Endodermal cell (in vitro differentiated cells): ENCODE measurements at regions not wholly inside any gene's neighbourhood (a gene's known extent, or its start where the extent isn't known, plus 50 kb on each side); places are given as distances from the start of the nearest gene placed in this dataset.

Experiments used
- DNase-seq: peaks from one replicate; pipeline ENCODE4 v3.0.0-alpha.2; 2017
- H3K27ac ChIP-seq: 2 replicates; pipeline ENCODE4 v1.5.1; 2013; ENCODE audit warnings: mild to moderate bottlenecking, low read depth, low read length, moderate library complexity
- H3K27me3 ChIP-seq: 2 replicates; pipeline ENCODE4 v1.6.1; 2013; ENCODE audit warnings: mild to moderate bottlenecking, low read length, moderate library complexity; ENCODE audit not compliant: insufficient read depth, control insufficient read depth, poor library complexity, severe bottlenecking
- H3K36me3 ChIP-seq: 2 replicates; pipeline ENCODE4 v1.7.0; 2013; ENCODE audit warnings: mild to moderate bottlenecking, low read length, moderate library complexity; ENCODE audit not compliant: control insufficient read depth, insufficient read depth
- H3K4me1 ChIP-seq: one replicate; pipeline ENCODE4 v1.7.0; 2013; ENCODE audit warnings: low read length; ENCODE audit not compliant: control insufficient read depth, insufficient read depth
- H3K4me3 ChIP-seq: 2 replicates; pipeline ENCODE4 v1.5.1; 2013; ENCODE audit warnings: mild to moderate bottlenecking, low read length, moderate library complexity
- H3K9ac ChIP-seq: 2 replicates; pipeline ENCODE4 v1.6.1; 2013; ENCODE audit warnings: mild to moderate bottlenecking, low read length, moderate library complexity; ENCODE audit not compliant: poor library complexity, severe bottlenecking; ENCODE audit errors: extremely low read depth
- H3K9me3 ChIP-seq: 2 replicates; pipeline ENCODE4 v1.6.1; 2013; ENCODE audit warnings: mild to moderate bottlenecking, low read length, moderate library complexity; ENCODE audit not compliant: control insufficient read depth
- H3K27ac Mint-ChIP-seq: 2 replicates; pipeline ENCODE4 v1.8.0; 2020; ENCODE audit warnings: mixed read lengths
- H3K27me3 Mint-ChIP-seq: 2 replicates; pipeline ENCODE4 v1.8.0; 2021; ENCODE audit warnings: mild to moderate bottlenecking, mixed read lengths; ENCODE audit not compliant: insufficient read depth
- H3K36me3 Mint-ChIP-seq: 2 replicates; pipeline ENCODE4 v1.8.0; 2020; ENCODE audit warnings: low read depth, mixed read lengths
- H3K4me1 Mint-ChIP-seq: 2 replicates; pipeline ENCODE4 v1.8.0; 2020; ENCODE audit warnings: mixed read lengths
- H3K4me3 Mint-ChIP-seq: 2 replicates; pipeline ENCODE4 v1.8.0; 2020; ENCODE audit warnings: mild to moderate bottlenecking, moderate library complexity, mixed read lengths
- H3K9me3 Mint-ChIP-seq: 2 replicates; pipeline ENCODE4 v1.8.0; 2020; ENCODE audit warnings: mild to moderate bottlenecking, mixed read lengths
- WGBS, 2 experiments: methylation state at CpG; one replicate each; pipeline versions ENCODE4 v1.1.5 to v1.1.7; 2013; ENCODE audit warnings: missing lambda C conversion rate in 2 of 2, mixed read lengths in 1 of 2; ENCODE audit not compliant: insufficient coverage in 1 of 2, insufficient read length in 1 of 2; 5-methylcytosine and 5-hydroxymethylcytosine counted together
- TF ChIP-seq, protein P1 (sequence below): fragments of 200-600 bp; sonication (generic); conservative IDR thresholded peaks from 2 replicates; pipeline ENCODE4 v1.5.0; 2021; ENCODE audit warnings: antibody characterized with exemption, mild to moderate bottlenecking

DNA sequence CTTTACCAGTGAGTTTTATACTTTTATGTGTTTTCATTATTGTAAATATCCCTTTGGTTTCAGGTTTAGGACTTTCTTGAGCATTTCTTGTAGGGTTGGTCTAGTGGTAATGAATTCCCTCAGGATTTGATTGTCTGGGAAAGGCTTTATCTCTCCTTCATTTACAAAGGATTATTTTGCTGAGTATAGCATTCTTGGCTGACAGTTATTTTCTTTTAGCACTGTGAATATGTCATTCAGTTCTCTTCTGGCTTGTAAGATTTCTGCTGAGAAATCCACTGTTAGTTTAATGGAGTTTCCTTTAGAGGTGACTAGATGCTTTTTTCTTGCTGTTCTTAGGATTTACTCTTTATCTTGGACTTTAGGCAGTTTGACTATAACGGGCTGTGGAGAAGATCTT lies 373.9 kb downstream of the TSN start:
- H3K27ac Mint-ChIP-seq, result no peak overlapping the region
- 100% methylated on average over 1 of the region's 1 CpG; no CpG with 5 or more reads in 1 of the 2 experiments for WGBS, 2 experiments

DNA sequence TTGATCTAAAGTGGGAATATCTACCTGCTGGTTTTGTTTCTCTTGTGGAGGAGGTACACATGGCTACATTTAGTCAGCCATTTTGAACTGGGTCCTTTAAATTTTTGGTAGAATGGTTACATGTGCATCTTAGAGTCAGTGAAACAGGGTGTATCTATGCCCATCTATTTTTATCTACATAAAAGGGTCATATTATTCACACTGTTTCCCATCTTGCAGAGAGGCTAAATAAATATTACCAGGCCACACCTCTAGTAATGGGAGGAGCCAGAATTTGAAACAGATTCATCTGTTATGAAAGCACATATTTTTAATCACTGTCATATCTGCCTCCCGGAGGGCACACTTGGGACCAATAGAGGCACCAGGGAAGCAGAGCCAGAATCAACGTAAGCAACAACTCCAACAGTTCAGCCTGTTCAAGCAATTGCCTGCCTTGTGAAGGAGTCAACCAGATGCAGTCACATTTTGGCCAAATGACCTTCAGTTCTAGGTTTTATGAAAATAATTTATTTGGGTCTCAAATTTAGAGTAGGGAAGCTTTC lies 376.8 kb downstream of the TSN start:
- TF ChIP-seq, protein P1, sequence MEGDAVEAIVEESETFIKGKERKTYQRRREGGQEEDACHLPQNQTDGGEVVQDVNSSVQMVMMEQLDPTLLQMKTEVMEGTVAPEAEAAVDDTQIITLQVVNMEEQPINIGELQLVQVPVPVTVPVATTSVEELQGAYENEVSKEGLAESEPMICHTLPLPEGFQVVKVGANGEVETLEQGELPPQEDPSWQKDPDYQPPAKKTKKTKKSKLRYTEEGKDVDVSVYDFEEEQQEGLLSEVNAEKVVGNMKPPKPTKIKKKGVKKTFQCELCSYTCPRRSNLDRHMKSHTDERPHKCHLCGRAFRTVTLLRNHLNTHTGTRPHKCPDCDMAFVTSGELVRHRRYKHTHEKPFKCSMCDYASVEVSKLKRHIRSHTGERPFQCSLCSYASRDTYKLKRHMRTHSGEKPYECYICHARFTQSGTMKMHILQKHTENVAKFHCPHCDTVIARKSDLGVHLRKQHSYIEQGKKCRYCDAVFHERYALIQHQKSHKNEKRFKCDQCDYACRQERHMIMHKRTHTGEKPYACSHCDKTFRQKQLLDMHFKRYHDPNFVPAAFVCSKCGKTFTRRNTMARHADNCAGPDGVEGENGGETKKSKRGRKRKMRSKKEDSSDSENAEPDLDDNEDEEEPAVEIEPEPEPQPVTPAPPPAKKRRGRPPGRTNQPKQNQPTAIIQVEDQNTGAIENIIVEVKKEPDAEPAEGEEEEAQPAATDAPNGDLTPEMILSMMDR, result no peak
- peaks cover 7% of the 10 kb centered on the region for H3K36me3 Mint-ChIP-seq
- Histone ChIP-seq H3K36me3 (no peaks in the 10 kb centered on the region), H3K27ac (no peak overlapping the region), H3K4me3 (no peak overlapping the region), H3K9me3 (peaks cover 47% of the 10 kb centered on the region), H3K4me1 (no peaks in the 10 kb centered on the region), H3K27me3 (no peaks in the 10 kb centered on the region), H3K9ac (no peak overlapping the region)
- H3K27me3 Mint-ChIP-seq, result peaks cover 2% of the 10 kb centered on the region
- DNase-seq, result no peak
- H3K4me3 Mint-ChIP-seq, result no peak overlapping the region
- peaks cover 47% of the 10 kb centered on the region for H3K9me3 Mint-ChIP-seq
- H3K4me1 Mint-ChIP-seq, result peaks cover 11% of the 10 kb centered on the region
- 70 to 75% methylated on average over 2 of the region's 2 CpGs for WGBS, 2 experiments
- no peak overlapping the region for H3K27ac Mint-ChIP-seq

More for the DNA sequence above, 373.9 kb downstream of the TSN start:
- Mint-ChIP-seq H3K27me3 (peaks cover 2% of the 10 kb centered on the region), H3K4me1 (no peaks in the 10 kb centered on the region), H3K36me3 (peaks cover 14% of the 10 kb centered on the region), H3K9me3 (peaks cover 67% of the 10 kb centered on the region), H3K4me3 (no peak overlapping the region)
- DNase-seq, result no peak
- Histone ChIP-seq H3K4me3 (peak overlapping the region; percentile 9), H3K9ac (no peak overlapping the region), H3K27ac (no peak overlapping the region), H3K4me1 (no peaks in the 10 kb centered on the region), H3K36me3 (no peaks in the 10 kb centered on the region), H3K27me3 (no peaks in the 10 kb centered on the region), H3K9me3 (peaks cover 58% of the 10 kb centered on the region)
- TF ChIP-seq, protein P1, result no peak

DNA sequence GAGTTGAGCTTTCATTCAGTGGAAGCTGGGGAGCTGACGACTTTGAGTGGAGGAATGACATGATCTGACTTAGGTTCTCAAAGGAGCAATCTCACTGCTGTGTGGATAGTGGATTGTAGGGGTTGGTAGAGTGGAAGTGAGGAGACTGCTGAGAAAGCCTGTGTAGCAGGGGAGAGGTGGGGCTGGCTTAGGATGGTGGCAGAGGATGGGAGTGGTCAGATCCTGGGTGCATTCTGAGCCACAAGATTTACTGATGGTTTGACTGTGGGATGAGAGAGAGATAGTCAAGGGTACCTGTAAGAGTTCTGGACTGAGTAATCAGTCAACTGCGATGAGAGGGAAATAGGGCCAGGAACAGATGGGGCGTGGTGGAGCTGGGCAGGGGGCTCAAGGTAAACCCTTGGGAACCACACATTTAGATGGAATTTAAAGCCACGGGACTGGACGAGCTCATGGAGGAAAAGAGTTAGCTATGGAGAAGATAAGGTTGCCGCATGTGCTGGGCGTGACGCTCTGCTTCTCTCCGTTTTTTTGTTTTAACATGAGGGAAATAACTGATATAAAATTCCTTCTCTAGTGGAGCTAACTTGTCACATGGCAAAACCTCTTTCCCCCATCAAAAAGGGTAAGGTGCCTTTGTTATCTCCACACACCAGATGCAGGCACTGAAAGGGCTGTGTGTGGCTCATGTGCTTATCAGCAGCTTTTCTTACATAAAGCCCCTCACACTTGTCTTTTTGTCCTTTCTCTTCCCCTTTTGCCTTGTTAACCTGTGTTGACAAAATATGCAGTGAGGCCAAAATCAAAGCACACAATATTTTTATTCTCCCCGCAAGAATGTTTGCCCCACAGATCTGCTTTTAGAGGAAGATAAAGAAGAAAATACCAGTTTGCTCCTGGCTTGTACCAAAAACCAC lies 379.8 kb downstream of the TSN start:
- Mint-ChIP-seq H3K9me3 (peaks cover 18% of the 10 kb centered on the region), H3K27me3 (peaks cover 2% of the 10 kb centered on the region), H3K27ac (no peak overlapping the region), H3K4me3 (no peak overlapping the region), H3K36me3 (peaks cover 2% of the 10 kb centered on the region), H3K4me1 (peaks cover 21% of the 10 kb centered on the region)
- Histone ChIP-seq H3K4me1 (no peaks in the 10 kb centered on the region), H3K9me3 (peaks cover 16% of the 10 kb centered on the region), H3K36me3 (no peaks in the 10 kb centered on the region), H3K9ac (no peak overlapping the region), H3K4me3 (no peak overlapping the region), H3K27ac (no peak overlapping the region), H3K27me3 (no peaks in the 10 kb centered on the region)
- TF ChIP-seq, protein P1, result no peak
- WGBS, 2 experiments, result 94 to 95% methylated on average over 10 of the region's 10 CpGs
- no peak for DNase-seq
